RWPE1 (cell line): ENCODE measurements at regions not wholly inside any gene's neighbourhood (a gene's known extent, or its start where the extent isn't known, plus 50 kb on each side); places are given as distances from the start of the nearest gene placed in this dataset.
"Not testable (repeated sequence)": the region's sequence is repeated elsewhere in the genome, so short reads cannot be mapped to it uniquely, and the experiment has no call there.

Experiments used
- CTCF ChIA-PET: fragments of 350-600 bp; sonication (Branson Sonifier 250); formaldehyde crosslinking; extraction: SDS; loops from one replicate; lab custom pipeline; 2021; lab: Yijun Ruan, JAX
- POLR2A ChIA-PET: fragments of 400-600 bp; formaldehyde crosslinking; extraction: SDS; loops from one replicate; lab custom pipeline; 2020; ENCODE audit warnings: antibody characterized with exemption; ENCODE audit not compliant: low non-redundant PET; lab: Yijun Ruan, JAX
- DNase-seq: peaks from one replicate; pipeline ENCODE4 v3.0.0; 2012; ENCODE audit warnings: low spot score
- H3K27ac ChIP-seq: fragments of 450-650 bp; 2 replicates; pipeline ENCODE4 v1.5.1; 2017
- TF ChIP-seq, protein P1 (sequence below): fragments of 450-650 bp; conservative IDR thresholded peaks from 2 replicates; pipeline ENCODE4 v1.5.1; 2017; ENCODE audit warnings: low read depth, mild to moderate bottlenecking

DNA sequence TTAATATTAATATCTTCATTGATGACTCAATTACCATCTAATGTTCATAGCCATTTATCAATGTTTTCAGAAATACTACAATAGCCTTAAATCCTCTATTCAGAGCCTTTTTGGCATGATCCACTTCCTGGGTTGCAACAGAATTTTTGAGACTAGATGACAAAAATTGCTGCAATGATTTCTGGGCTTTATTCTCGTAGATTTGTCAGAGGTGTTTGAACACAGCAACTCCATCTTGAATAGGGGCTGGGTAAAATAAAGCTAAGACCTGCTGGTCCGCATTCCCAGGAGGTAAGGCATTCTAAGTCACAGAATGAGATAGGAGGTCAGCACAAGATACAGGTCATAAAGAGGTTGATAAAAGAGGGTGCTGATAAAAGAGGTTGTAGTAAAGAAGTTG, 165.8 kb upstream of the CNOT2 start:
- H3K27ac ChIP-seq, result no peak overlapping the region
- ChIA-PET POLR2A (no interaction called here), CTCF (no interaction called here)
- TF ChIP-seq, protein P1, sequence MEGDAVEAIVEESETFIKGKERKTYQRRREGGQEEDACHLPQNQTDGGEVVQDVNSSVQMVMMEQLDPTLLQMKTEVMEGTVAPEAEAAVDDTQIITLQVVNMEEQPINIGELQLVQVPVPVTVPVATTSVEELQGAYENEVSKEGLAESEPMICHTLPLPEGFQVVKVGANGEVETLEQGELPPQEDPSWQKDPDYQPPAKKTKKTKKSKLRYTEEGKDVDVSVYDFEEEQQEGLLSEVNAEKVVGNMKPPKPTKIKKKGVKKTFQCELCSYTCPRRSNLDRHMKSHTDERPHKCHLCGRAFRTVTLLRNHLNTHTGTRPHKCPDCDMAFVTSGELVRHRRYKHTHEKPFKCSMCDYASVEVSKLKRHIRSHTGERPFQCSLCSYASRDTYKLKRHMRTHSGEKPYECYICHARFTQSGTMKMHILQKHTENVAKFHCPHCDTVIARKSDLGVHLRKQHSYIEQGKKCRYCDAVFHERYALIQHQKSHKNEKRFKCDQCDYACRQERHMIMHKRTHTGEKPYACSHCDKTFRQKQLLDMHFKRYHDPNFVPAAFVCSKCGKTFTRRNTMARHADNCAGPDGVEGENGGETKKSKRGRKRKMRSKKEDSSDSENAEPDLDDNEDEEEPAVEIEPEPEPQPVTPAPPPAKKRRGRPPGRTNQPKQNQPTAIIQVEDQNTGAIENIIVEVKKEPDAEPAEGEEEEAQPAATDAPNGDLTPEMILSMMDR, result no peak
- DNase-seq, result no peak

DNA sequence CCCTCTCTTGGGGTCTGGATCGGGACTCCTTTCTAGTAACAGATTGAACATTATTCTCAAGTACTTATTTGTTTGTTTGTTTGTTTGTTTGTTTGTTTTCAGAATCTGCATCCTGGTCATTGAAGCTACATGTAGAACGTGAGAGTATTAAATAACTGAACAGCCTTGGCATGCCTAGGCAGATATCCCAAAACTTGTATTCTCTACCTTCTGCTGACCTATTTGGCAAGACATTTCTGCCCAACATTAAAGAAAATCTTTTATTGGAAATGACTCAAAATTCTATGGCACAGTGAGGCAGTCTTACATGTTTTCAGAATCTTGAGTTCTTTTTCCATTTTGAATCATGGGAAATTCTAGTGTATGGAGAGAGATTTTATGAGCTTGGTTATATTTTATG, 165.1 kb upstream of the CNOT2 start:
- CTCF ChIA-PET, result interaction anchor here (0.6 kb wide), 1 partner anchor 753 kb away, joined by 3 read pairs; no protein-coding TSS in a partner anchor

GRCh38 chr12:70080566-70080965, 162.7 kb upstream of the CNOT2 start:
- DNase-seq, result no peak
- CTCF ChIA-PET, result no interaction called here
- POLR2A ChIA-PET, result no interaction called here
- no peak overlapping the region for H3K27ac ChIP-seq
- TF ChIP-seq, protein P1, result no peak

More for the DNA sequence above, 165.1 kb upstream of the CNOT2 start:
- H3K27ac ChIP-seq, result no peak overlapping the region
- no peak for DNase-seq
- POLR2A ChIA-PET, result no interaction called here
- TF ChIP-seq, protein P1, result no peak

DNA sequence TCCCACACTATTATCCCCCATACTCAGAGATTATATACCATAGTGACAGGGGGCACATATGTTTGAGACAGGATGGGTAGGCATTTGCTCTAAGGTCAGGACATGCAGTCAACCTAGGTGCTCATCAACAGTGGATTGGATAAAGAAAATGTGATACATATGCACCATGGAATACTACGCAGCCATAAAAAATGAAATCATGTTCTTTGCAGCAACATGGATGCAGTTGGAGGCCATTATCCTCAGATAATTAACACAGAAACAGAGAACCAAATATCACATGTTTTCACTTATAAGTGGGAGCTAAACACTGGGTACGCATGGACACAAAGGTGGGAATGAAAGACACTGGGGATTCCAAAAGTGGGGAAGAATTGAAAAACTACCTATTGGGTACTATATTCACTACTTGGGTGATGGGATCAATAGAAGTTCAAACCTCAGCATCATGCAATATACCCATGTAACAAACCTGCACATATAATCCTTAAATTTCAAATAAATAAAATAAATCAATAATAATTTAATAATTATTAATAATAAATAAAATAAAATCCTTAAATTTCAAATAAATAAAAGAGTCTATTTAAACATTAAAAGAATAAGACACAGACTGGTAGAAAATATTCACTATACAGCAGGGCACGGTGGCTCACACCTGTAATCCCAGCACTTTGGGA, 160.1 kb upstream of the CNOT2 start:
- CTCF ChIA-PET, result no interaction called here
- TF ChIP-seq, protein P1, result no peak
- no peak overlapping the region for H3K27ac ChIP-seq
- no peak for DNase-seq
- POLR2A ChIA-PET, result no interaction called here

DNA sequence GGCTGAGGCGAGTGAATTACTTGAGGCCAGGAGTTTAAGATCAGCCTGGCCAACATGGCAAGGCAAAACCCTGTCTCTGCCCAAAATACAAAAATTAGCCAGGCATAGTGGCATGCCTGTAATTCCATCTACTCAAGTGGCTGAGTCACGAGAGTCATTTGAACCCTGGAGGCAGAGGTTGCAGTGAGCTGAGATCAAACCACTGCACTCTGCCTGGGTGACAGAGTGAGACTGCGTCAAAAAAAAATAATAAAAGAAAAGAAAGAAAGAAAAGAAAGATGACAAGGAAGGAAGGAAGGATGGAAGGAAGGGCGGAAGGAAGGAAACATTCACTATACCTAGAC, 159.6 kb upstream of the CNOT2 start:
- TF ChIP-seq, protein P1, result no peak
- DNase-seq, result no peak
- no peak overlapping the region for H3K27ac ChIP-seq
- POLR2A ChIA-PET, result no interaction called here
- CTCF ChIA-PET, result no interaction called here

DNA sequence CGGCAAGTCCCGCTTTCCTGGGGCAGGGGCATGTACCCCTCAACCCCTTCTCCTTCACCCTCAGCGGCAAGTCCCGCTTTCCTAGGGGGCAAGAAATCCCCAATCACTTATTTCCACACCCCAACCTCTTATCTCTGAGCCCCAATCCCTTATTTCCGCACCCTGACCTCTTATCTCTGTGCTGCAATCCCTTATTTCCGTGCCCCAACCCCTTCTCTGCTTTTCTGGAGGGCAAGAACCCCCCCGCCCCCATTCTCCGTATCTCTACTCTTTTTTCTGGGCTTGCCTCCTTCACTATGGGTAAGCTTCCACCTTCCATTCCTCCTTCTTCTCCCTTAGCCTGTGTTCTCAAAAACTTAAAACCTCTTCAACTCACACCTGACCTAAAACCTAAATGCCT, 156.9 kb upstream of the CNOT2 start:
- POLR2A ChIA-PET, CTCF ChIA-PET, H3K27ac ChIP-seq, DNase-seq: not testable (repeated sequence)

- DNase-seq, result no peak
- ChIA-PET POLR2A (no interaction called here), CTCF (no interaction called here)
- H3K27ac ChIP-seq, result no peak overlapping the region
- TF ChIP-seq, protein P1, result no peak
Observed at GRCh38 chr12:70091021-70091521, 152.2 kb upstream of the CNOT2 start.
